ENCODE measurements at regions not wholly inside any gene's neighbourhood (a gene's known extent, or its start where the extent isn't known, plus 50 kb on each side); places are given as distances from the start of the nearest gene placed in this dataset.

GRCh38 chr18:40570615-40571014 lies 1384.4 kb upstream of the PIK3C3 start:
- no peaks in the 10 kb centered on the region for H3K36me3 ChIP-seq
- H3K9me3 ChIP-seq: no peaks in the 10 kb centered on the region
- no peaks in the 10 kb centered on the region for H3K27me3 ChIP-seq
- H3K27ac ChIP-seq: no peak overlapping the region
- intact Hi-C loops (cut with DNase I; ENCODE audit: low total_unique reads): no loop called here
- DNase-seq: no peak
- in situ Hi-C loops (cut with MboI; ENCODE audit: low pct_ligation_motif_present in 1 of 4, low pct_unique_long_range_greater_than_20kb in 1 of 4, low sequenced_read_pairs in 3 of 4): no loop called here
- H3K4me3 ChIP-seq: no peak overlapping the region
- no peak for TF ChIP-seq POLR2A (IDR thresholded peaks at IDR 0.05)
- no peak for TF ChIP-seq POLR2AphosphoS5 (IDR thresholded peaks at IDR 0.05)
- no peak for TF ChIP-seq CTCF (IDR thresholded peaks at IDR 0.05)
- no peak for TF ChIP-seq EP300 (IDR thresholded peaks at IDR 0.05; ENCODE audit: low read depth)
- 39 to 60% methylated on average over 1 of the region's 1 CpG for WGBS, 2 donors (ENCODE audit: low coverage in 1 of 2)
- peaks cover 0 to under 1% (median 0%) of the 10 kb centered on the region in 4 donors for H3K4me1 ChIP-seq

- Histone ChIP-seq H3K9me3 (no peaks in the 10 kb centered on the region), H3K27me3 (no peaks in the 10 kb centered on the region), H3K27ac (no peak overlapping the region), H3K36me3 (no peaks in the 10 kb centered on the region), H3K4me3 (no peak overlapping the region), H3K4me1 (peaks cover 0 to 2% (median 0%) of the 10 kb centered on the region in 4 donors)
- in situ Hi-C loops (cut with MboI; ENCODE audit: low pct_ligation_motif_present in 1 of 4, low pct_unique_long_range_greater_than_20kb in 1 of 4, low sequenced_read_pairs in 3 of 4) (no loop called here), intact Hi-C loops (cut with DNase I; ENCODE audit: low total_unique reads) (no loop called here)
- 62 to 69% methylated on average over 3 to 4 of the region's 4 CpGs for WGBS, 2 donors (ENCODE audit: low coverage in 1 of 2)
- no peak for DNase-seq
- TF ChIP-seq EP300 (IDR thresholded peaks at IDR 0.05; ENCODE audit: low read depth): no peak
- TF ChIP-seq POLR2AphosphoS5 (IDR thresholded peaks at IDR 0.05): no peak
- no peak for TF ChIP-seq POLR2A (IDR thresholded peaks at IDR 0.05)
- no peak for TF ChIP-seq CTCF (IDR thresholded peaks at IDR 0.05)
Measured at GRCh38 chr18:40569605-40570004, 1385.4 kb upstream of the PIK3C3 start.

GRCh38 chr18:40566510-40566844 lies 1388.6 kb upstream of the PIK3C3 start:
- no peak overlapping the region for H3K27ac ChIP-seq
- in situ Hi-C loops (cut with MboI; ENCODE audit: low pct_ligation_motif_present in 1 of 4, low pct_unique_long_range_greater_than_20kb in 1 of 4, low sequenced_read_pairs in 3 of 4): no loop called here
- DNase-seq: no peak
- H3K4me3 ChIP-seq: no peak overlapping the region
- intact Hi-C loops (cut with DNase I; ENCODE audit: low total_unique reads): no loop called here
- no peaks in the 10 kb centered on the region for H3K27me3 ChIP-seq
- no peaks in the 10 kb centered on the region for H3K36me3 ChIP-seq
- no peak for TF ChIP-seq POLR2AphosphoS5 (IDR thresholded peaks at IDR 0.05)
- no peak for TF ChIP-seq EP300 (IDR thresholded peaks at IDR 0.05; ENCODE audit: low read depth)
- TF ChIP-seq POLR2A (IDR thresholded peaks at IDR 0.05): no peak
- no peak for TF ChIP-seq CTCF (IDR thresholded peaks at IDR 0.05)
- 49 to 50% methylated on average over 1 of the region's 1 CpG for WGBS, 2 donors (ENCODE audit: low coverage in 1 of 2)
- no peaks in the 10 kb centered on the region for H3K9me3 ChIP-seq
- peaks cover 0 to 2% (median 0%) of the 10 kb centered on the region in 4 donors for H3K4me1 ChIP-seq

- in situ Hi-C loops (cut with MboI; ENCODE audit: low pct_ligation_motif_present in 1 of 4, low pct_unique_long_range_greater_than_20kb in 1 of 4, low sequenced_read_pairs in 3 of 4): no loop called here
- Histone ChIP-seq H3K27me3 (no peaks in the 10 kb centered on the region), H3K27ac (no peak overlapping the region), H3K9me3 (no peaks in the 10 kb centered on the region), H3K4me1 (peaks cover 0 to 2% (median 0%) of the 10 kb centered on the region in 4 donors), H3K36me3 (no peaks in the 10 kb centered on the region), H3K4me3 (no peak overlapping the region)
- 52 to 56% methylated on average over 2 of the region's 2 CpGs for WGBS, 2 donors (ENCODE audit: low coverage in 1 of 2)
- intact Hi-C loops (cut with DNase I; ENCODE audit: low total_unique reads): no loop called here
- TF ChIP-seq EP300 (IDR thresholded peaks at IDR 0.05; ENCODE audit: low read depth) (no peak), POLR2AphosphoS5 (IDR thresholded peaks at IDR 0.05) (no peak), CTCF (IDR thresholded peaks at IDR 0.05) (no peak), POLR2A (IDR thresholded peaks at IDR 0.05) (no peak)
- no peak for DNase-seq
Measured at GRCh38 chr18:40565805-40566509, 1389.1 kb upstream of the PIK3C3 start.
